Thoracic aorta (tissue), 2 donors: ENCODE measurements at regions not wholly inside any gene's neighbourhood (a gene's known extent, or its start where the extent isn't known, plus 50 kb on each side); places are given as distances from the start of the nearest gene placed in this dataset.

Experiments
- ATAC-seq: fragments of 150-250 bp; one replicate; pipeline ENCODE4 v1.8.0; 2017; ENCODE audit warnings: low read depth; ENCODE audit not compliant: insufficient number of reproducible peaks, low FRiP score
- DNase-seq: peaks from one replicate; pipeline ENCODE4 v3.0.0-alpha.2; 2020; ENCODE audit warnings: low spot score
- H3K27ac ChIP-seq, 2 donors: fragments of 200-600 bp; sonication (generic); 1 replicate in 1 of 2; 2 replicates in 1 of 2; pipeline ENCODE4 v1.5.1; 2016; ENCODE audit warnings: mild to moderate bottlenecking in 2 of 2, moderate library complexity in 2 of 2
- H3K27me3 ChIP-seq: fragments of 200-600 bp; sonication (generic); replicated peaks from 2 replicates; pipeline ENCODE4 v1.6.0; 2016; ENCODE audit warnings: mild to moderate bottlenecking; ENCODE audit not compliant: insufficient read depth
- H3K36me3 ChIP-seq: fragments of 200-600 bp; sonication (generic); one replicate; pipeline ENCODE4 v1.5.1; 2016
- H3K4me1 ChIP-seq, 2 donors: fragments of 200-600 bp; sonication (generic); 1 replicate in 1 of 2; 2 replicates in 1 of 2; pipeline versions ENCODE4 v1.5.1 to v1.6.0; 2016; ENCODE audit warnings: low read depth in 2 of 2, mild to moderate bottlenecking in 1 of 2; ENCODE audit not compliant: control insufficient read depth in 1 of 2
- H3K4me3 ChIP-seq: fragments of 200-600 bp; sonication (generic); 2 replicates; pipeline ENCODE4 v1.5.1; 2016; ENCODE audit warnings: mild to moderate bottlenecking
- H3K9me3 ChIP-seq: fragments of 200-600 bp; sonication (generic); 2 replicates; pipeline ENCODE4 v1.5.1; 2016
- CTCF ChIP-seq: fragments of 200-600 bp; sonication (generic); IDR thresholded peaks from one replicate; pipeline ENCODE4 v1.5.1; 2019; ENCODE audit warnings: antibody characterized with exemption

- DNase-seq (no peak), ATAC-seq (no peak)
- H3K27ac ChIP-seq = no peak overlapping the region
- H3K36me3 ChIP-seq = no peaks in the 10 kb centered on the region
- no peaks in the 10 kb centered on the region for H3K27me3 ChIP-seq
- no peak overlapping the region for H3K4me3 ChIP-seq
- no peaks in the 10 kb centered on the region for H3K9me3 ChIP-seq
- H3K4me1 ChIP-seq = no peaks in the 10 kb centered on the region
- no peak for TF ChIP-seq CTCF
Measured at GRCh38 chr14:62185078-62185477, 422.9 kb downstream of the SNAPC1 start.

- DNase-seq (no peak), ATAC-seq (no peak)
- H3K27me3 ChIP-seq = no peaks in the 10 kb centered on the region
- no peaks in the 10 kb centered on the region for H3K36me3 ChIP-seq
- no peak for TF ChIP-seq CTCF
- no peaks in the 10 kb centered on the region for H3K4me1 ChIP-seq
- H3K27ac ChIP-seq = no peak overlapping the region
- H3K9me3 ChIP-seq = no peaks in the 10 kb centered on the region
- H3K4me3 ChIP-seq = no peak overlapping the region
Measured at GRCh38 chr14:62187265-62187664, 425.0 kb downstream of the SNAPC1 start.

GRCh38 chr14:62189698-62190097, 427.5 kb downstream of the SNAPC1 start:
- ATAC-seq = no peak
- H3K27ac ChIP-seq = no peak overlapping the region
- no peak for TF ChIP-seq CTCF

GRCh38 chr14:62206456-62206855, 444.2 kb downstream of the SNAPC1 start:
- no peak overlapping the region for H3K27ac ChIP-seq
- H3K4me3 ChIP-seq = no peak overlapping the region
- no peak for ATAC-seq
- no peaks in the 10 kb centered on the region for H3K27me3 ChIP-seq
- H3K36me3 ChIP-seq = no peaks in the 10 kb centered on the region
- no peak for DNase-seq
- TF ChIP-seq CTCF = no peak
- no peaks in the 10 kb centered on the region for H3K9me3 ChIP-seq
- no peaks in the 10 kb centered on the region for H3K4me1 ChIP-seq

More at GRCh38 chr14:62189698-62190097, 427.5 kb downstream of the SNAPC1 start:
- Histone ChIP-seq H3K9me3 (no peaks in the 10 kb centered on the region), H3K4me3 (no peak overlapping the region), H3K27me3 (no peaks in the 10 kb centered on the region), H3K36me3 (no peaks in the 10 kb centered on the region), H3K4me1 (no peaks in the 10 kb centered on the region)
- no peak for DNase-seq

GRCh38 chr14:62209287-62209899, 447.2 kb downstream of the SNAPC1 start:
- no peak for DNase-seq
- no peak for ATAC-seq
- Histone ChIP-seq H3K27ac (no peak overlapping the region), H3K4me1 (no peaks in the 10 kb centered on the region), H3K9me3 (no peaks in the 10 kb centered on the region), H3K27me3 (no peaks in the 10 kb centered on the region), H3K4me3 (no peak overlapping the region), H3K36me3 (no peaks in the 10 kb centered on the region)
- no peak for TF ChIP-seq CTCF
